Activated B cell treated with CpG ODN at 0.5 μM for 24 hours (primary cell): ENCODE measurements at regions not wholly inside any gene's neighbourhood (a gene's known extent, or its start where the extent isn't known, plus 50 kb on each side); places are given as distances from the start of the nearest gene placed in this dataset.

Experiments
- ATAC-seq: fragments of 200-7000 bp; cut with Tn5 transposase; one replicate; pipeline ENCODE4 v1.10.0; 2021; ENCODE audit warnings: low read depth, mild to moderate bottlenecking, moderate library complexity
- CTCF ChIA-PET: fragments of 350-600 bp; sonication (Branson Sonifier 250); formaldehyde crosslinking; loops from one replicate; lab custom pipeline; 2021; ENCODE audit warnings: antibody characterized with exemption; lab: Charles Lee
- POLR2A ChIA-PET: fragments of 350-600 bp; sonication (Branson Sonifier 250); formaldehyde crosslinking; loops from one replicate; lab custom pipeline; 2021; ENCODE audit warnings: antibody characterized with exemption; lab: Charles Lee
- DNase-seq: peaks from one replicate; pipeline ENCODE4 v3.0.0; 2022
- H3K27ac Mint-ChIP-seq: one replicate; pipeline ENCODE4 v1.8.0; 2020; ENCODE audit warnings: mixed read lengths
- H3K27me3 Mint-ChIP-seq: one replicate; pipeline ENCODE4 v1.8.0; 2021; ENCODE audit warnings: mixed read lengths
- H3K36me3 Mint-ChIP-seq: one replicate; pipeline ENCODE4 v1.8.0; 2021; ENCODE audit warnings: low read depth, mixed read lengths
- H3K4me1 Mint-ChIP-seq: one replicate; pipeline ENCODE4 v1.8.0; 2021; ENCODE audit warnings: mixed read lengths
- H3K4me3 Mint-ChIP-seq: one replicate; pipeline ENCODE4 v1.8.0; 2020; ENCODE audit warnings: mild to moderate bottlenecking, mixed read lengths
- H3K9me3 Mint-ChIP-seq: one replicate; pipeline ENCODE4 v1.8.0; 2020; ENCODE audit warnings: mixed read lengths
- CTCF ChIP-seq: fragments of 200-600 bp; IDR thresholded peaks from one replicate; pipeline ENCODE4 v1.8.0; 2022; ENCODE audit warnings: antibody characterized with exemption, mild to moderate bottlenecking
- intact Hi-C: fragments of 100-400 bp; cut with micrococcal nuclease; formaldehyde crosslinking; loops from one replicate; pipeline ENCODE4 v1.15.1; 2024

DNA sequence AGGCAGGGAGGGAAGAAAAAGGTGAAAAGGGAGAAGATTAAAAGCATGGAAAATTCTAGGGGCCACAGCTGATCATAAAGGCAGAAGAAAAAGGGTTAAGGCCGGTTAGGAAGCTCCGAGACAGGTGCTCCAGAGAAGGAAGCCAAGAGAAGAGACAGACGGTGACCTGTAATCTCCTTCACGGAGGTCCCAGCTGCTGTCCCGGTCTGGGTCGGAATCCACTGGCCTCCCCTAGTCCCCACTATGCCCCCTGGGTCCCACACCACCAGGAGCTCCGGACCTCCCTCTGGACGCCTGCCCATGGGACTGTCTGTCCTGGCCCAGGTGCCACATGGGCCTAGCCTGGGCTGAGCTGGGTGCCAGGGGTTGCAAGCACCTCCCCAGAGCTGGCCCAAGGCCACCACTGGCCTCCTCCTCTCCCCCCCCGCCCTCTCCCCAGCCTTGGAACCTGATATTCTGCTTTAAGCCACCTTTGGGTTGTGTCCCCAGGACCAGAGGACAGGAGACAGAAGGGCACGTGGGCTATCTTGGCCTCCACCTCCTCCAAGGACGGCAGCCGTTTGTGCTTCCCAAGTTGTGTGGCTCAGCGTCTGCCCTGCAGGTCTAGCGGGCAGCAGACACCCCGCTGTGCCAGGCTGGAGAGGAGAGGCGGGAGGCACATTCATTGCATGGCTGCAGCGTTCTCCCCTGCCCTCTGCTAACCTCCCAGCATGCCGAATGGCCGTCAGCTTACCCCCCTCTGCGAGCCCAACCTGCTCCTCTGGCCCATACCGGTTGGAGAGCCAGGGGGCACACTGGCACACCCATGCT lies 102.4 kb downstream of the ENGASE start:
- peaks cover 14% of the 10 kb centered on the region for H3K27me3 Mint-ChIP-seq
- ChIA-PET CTCF (no interaction called here), POLR2A (no interaction called here)
- intact Hi-C loops, result no loop called here
- H3K4me1 Mint-ChIP-seq, result no peaks in the 10 kb centered on the region
- no peak for DNase-seq
- TF ChIP-seq CTCF, result no peak
- H3K27ac Mint-ChIP-seq, result no peak overlapping the region
- no peaks in the 10 kb centered on the region for H3K36me3 Mint-ChIP-seq
- ATAC-seq, result no peak
- no peaks in the 10 kb centered on the region for H3K9me3 Mint-ChIP-seq
- H3K4me3 Mint-ChIP-seq, result no peak overlapping the region

DNA sequence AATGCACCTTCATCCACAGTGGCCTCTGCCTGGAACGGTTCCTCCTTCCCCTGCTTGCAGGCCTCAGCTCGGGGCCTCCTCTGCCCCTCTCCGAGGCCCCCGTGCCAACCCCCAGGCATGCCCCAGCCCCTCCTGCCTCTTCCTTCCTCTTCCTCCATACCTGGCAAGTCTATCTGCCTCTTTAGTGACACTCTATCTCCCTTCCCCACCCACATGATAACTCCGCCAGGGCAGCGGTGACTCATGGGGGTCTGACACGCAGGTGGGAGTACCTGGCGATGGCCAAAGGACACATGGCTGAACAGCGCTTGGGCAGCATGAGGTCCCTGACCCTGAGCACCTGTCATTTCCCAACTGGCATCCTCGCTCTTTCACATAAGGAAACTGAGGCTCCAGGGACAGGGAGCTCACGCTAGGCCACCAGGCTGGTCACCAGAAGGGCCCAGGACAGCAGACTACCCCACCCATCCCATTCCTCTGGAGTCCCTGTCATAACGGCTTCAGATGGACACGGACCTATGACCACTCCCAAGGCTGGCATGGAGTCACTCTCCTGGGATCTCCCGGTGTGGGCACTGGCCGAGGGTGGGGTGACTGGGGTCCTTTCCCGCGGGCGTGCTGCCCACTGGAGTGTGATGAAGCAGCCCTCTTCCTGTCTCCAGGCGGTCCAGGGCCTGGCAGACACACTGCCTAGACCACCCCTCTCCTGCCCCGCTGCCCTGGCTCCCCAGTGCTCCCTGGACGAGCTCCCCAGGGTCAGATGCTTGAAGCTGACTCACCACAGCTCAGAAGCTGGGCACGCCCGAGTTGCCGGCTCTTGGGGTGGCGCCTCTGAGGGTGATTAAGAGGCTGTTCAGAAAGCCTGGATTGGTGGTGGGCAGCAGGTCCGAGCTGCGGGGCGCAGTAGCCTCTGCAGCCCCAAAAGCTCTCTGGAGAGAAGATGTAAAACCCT lies 100.6 kb downstream of the ENGASE start:
- DNase-seq (no peak), ATAC-seq (no peak)
- Mint-ChIP-seq H3K27me3 (peaks cover 7% of the 10 kb centered on the region), H3K4me1 (no peaks in the 10 kb centered on the region), H3K4me3 (no peak overlapping the region), H3K36me3 (no peaks in the 10 kb centered on the region), H3K9me3 (no peaks in the 10 kb centered on the region), H3K27ac (no peak overlapping the region)
- intact Hi-C loops, result no loop called here
- no peak for TF ChIP-seq CTCF
- POLR2A ChIA-PET, result no interaction called here
- CTCF ChIA-PET, result no interaction called here

GRCh38 chr17:79174193-79174765 lies 99.7 kb downstream of the ENGASE start:
- intact Hi-C loops, result no loop called here
- H3K27ac Mint-ChIP-seq, result no peak overlapping the region

DNA sequence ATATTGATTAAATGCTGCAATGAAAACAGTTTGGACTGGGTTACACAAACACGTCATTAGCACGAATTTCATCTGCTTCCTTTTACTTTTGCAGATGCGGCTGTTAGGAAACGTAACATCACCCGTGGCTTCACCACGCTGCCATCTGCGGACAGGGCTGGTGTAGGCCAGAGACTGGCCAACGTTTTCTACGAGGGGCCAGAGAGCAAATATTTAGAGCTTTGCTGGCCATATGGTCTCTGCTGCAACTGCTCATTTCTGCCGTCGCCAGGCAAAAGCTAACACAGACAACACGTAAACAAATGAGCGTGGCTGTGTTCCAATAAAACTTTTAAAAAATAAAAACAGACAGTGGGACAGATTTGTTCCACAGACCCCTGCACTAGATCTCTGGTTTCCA lies 96.6 kb downstream of the ENGASE start:
- ATAC-seq (no peak), DNase-seq (no peak)
- Mint-ChIP-seq H3K4me1 (no peaks in the 10 kb centered on the region), H3K9me3 (no peaks in the 10 kb centered on the region), H3K27me3 (no peaks in the 10 kb centered on the region), H3K36me3 (no peaks in the 10 kb centered on the region), H3K4me3 (no peak overlapping the region), H3K27ac (no peak overlapping the region)
- intact Hi-C loops, result no loop called here
- ChIA-PET CTCF (interaction anchor here (1.4 kb wide), 1 partner anchor 222 kb away, joined by 4 read pairs; no protein-coding TSS in a partner anchor), POLR2A (interaction anchor here (0.6 kb wide), 1 partner anchor 548 kb away, joined by 3 read pairs; no protein-coding TSS in a partner anchor)
- no peak for TF ChIP-seq CTCF

More at GRCh38 chr17:79174193-79174765, 99.7 kb downstream of the ENGASE start:
- DNase-seq, result no peak
- Mint-ChIP-seq H3K36me3 (no peaks in the 10 kb centered on the region), H3K9me3 (no peaks in the 10 kb centered on the region), H3K4me1 (no peaks in the 10 kb centered on the region), H3K27me3 (peaks cover 2% of the 10 kb centered on the region), H3K4me3 (no peak overlapping the region)
- ChIA-PET CTCF (no interaction called here), POLR2A (no interaction called here)
- no peak for TF ChIP-seq CTCF
- no peak for ATAC-seq
